Thoracic aorta (tissue), 2 donors: ENCODE measurements at regions not wholly inside any gene's neighbourhood (a gene's known extent, or its start where the extent isn't known, plus 50 kb on each side); places are given as distances from the start of the nearest gene placed in this dataset.

ENCODE experiments used
- ATAC-seq: fragments of 150-250 bp; one replicate; pipeline ENCODE4 v1.8.0; 2017; ENCODE audit warnings: low read depth; ENCODE audit not compliant: insufficient number of reproducible peaks, low FRiP score
- DNase-seq: peaks from one replicate; pipeline ENCODE4 v3.0.0-alpha.2; 2020; ENCODE audit warnings: low spot score
- H3K27ac ChIP-seq, 2 donors: fragments of 200-600 bp; sonication (generic); 1 replicate in 1 of 2; 2 replicates in 1 of 2; pipeline ENCODE4 v1.5.1; 2016; ENCODE audit warnings: mild to moderate bottlenecking in 2 of 2, moderate library complexity in 2 of 2
- H3K27me3 ChIP-seq: fragments of 200-600 bp; sonication (generic); replicated peaks from 2 replicates; pipeline ENCODE4 v1.6.0; 2016; ENCODE audit warnings: mild to moderate bottlenecking; ENCODE audit not compliant: insufficient read depth
- H3K36me3 ChIP-seq: fragments of 200-600 bp; sonication (generic); one replicate; pipeline ENCODE4 v1.5.1; 2016
- H3K4me1 ChIP-seq, 2 donors: fragments of 200-600 bp; sonication (generic); 1 replicate in 1 of 2; 2 replicates in 1 of 2; pipeline versions ENCODE4 v1.5.1 to v1.6.0; 2016; ENCODE audit warnings: low read depth in 2 of 2, mild to moderate bottlenecking in 1 of 2; ENCODE audit not compliant: control insufficient read depth in 1 of 2
- H3K4me3 ChIP-seq: fragments of 200-600 bp; sonication (generic); 2 replicates; pipeline ENCODE4 v1.5.1; 2016; ENCODE audit warnings: mild to moderate bottlenecking
- H3K9me3 ChIP-seq: fragments of 200-600 bp; sonication (generic); 2 replicates; pipeline ENCODE4 v1.5.1; 2016
- CTCF ChIP-seq: fragments of 200-600 bp; sonication (generic); IDR thresholded peaks from one replicate; pipeline ENCODE4 v1.5.1; 2019; ENCODE audit warnings: antibody characterized with exemption

DNA sequence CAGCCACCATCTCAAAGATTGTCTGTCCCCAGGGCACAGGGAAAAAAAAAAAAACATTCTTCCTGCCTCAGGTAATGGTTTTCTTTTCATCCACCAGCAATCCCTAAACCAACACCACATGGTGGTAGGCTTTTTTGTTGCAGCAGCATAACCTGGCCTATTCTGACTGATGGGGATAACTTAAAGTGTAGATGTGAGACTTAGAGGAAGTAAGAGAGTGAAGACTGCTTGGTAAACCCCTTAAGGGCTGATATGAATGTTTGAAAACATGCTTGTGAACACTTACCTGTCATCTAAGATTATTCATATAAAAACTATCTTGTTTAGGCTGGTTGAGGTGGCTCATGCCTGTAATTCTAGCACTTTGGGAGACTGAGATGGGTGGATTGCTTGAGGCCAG lies 130.2 kb upstream of the RAP1B start:
- no peaks in the 10 kb centered on the region for H3K9me3 ChIP-seq
- no peak for TF ChIP-seq CTCF
- H3K4me3 ChIP-seq: no peak overlapping the region
- ATAC-seq (no peak), DNase-seq (no peak)
- no peaks in the 10 kb centered on the region for H3K36me3 ChIP-seq
- no peaks in the 10 kb centered on the region for H3K27me3 ChIP-seq
- H3K27ac ChIP-seq: no peak overlapping the region
- peaks cover 2 to 8% of the 10 kb centered on the region in 2 donors for H3K4me1 ChIP-seq

- Histone ChIP-seq H3K4me1 (peaks cover 2 to 8% of the 10 kb centered on the region in 2 donors), H3K4me3 (no peak overlapping the region), H3K36me3 (no peaks in the 10 kb centered on the region), H3K27ac (no peak overlapping the region), H3K27me3 (no peaks in the 10 kb centered on the region), H3K9me3 (no peaks in the 10 kb centered on the region)
- TF ChIP-seq CTCF: no peak
- DNase-seq: no peak
- ATAC-seq: no peak
These were observed 129.3 kb upstream of the RAP1B start for GRCh38 chr12:68481181-68481941.

GRCh38 chr12:68482014-68482413 lies 128.7 kb upstream of the RAP1B start:
- no peaks in the 10 kb centered on the region for H3K27me3 ChIP-seq
- no peak overlapping the region for H3K27ac ChIP-seq
- ATAC-seq: no peak
- no peak for TF ChIP-seq CTCF
- H3K36me3 ChIP-seq: no peaks in the 10 kb centered on the region
- no peak overlapping the region for H3K4me3 ChIP-seq
- H3K4me1 ChIP-seq: peaks cover 2 to 8% of the 10 kb centered on the region in 2 donors
- no peaks in the 10 kb centered on the region for H3K9me3 ChIP-seq
- no peak for DNase-seq

GRCh38 chr12:68482660-68483059 lies 128.0 kb upstream of the RAP1B start:
- H3K9me3 ChIP-seq: no peaks in the 10 kb centered on the region
- no peak overlapping the region for H3K27ac ChIP-seq

More at GRCh38 chr12:68482660-68483059, 128.0 kb upstream of the RAP1B start:
- TF ChIP-seq CTCF: no peak
- Histone ChIP-seq H3K4me3 (no peak overlapping the region), H3K36me3 (no peaks in the 10 kb centered on the region), H3K27me3 (no peaks in the 10 kb centered on the region), H3K4me1 (peaks cover 2 to 8% of the 10 kb centered on the region in 2 donors)
- DNase-seq (no peak), ATAC-seq (no peak)
